Erythroblast (primary cell): ENCODE measurements at regions not wholly inside any gene's neighbourhood (a gene's known extent, or its start where the extent isn't known, plus 50 kb on each side); places are given as distances from the start of the nearest gene placed in this dataset.
"Not testable (repeated sequence)": the region's sequence is repeated elsewhere in the genome, so short reads cannot be mapped to it uniquely, and the experiment has no call there.

Experiments used
- DNase-seq, 2 experiments: peaks; one replicate each; lab custom pipeline; 2025; lab: John Stamatoyannopoulos, UW
- GATA1 ChIP-seq: IDR thresholded peaks from 2 replicates; pipeline ENCODE4 v1.6.1; 2011; ENCODE audit warnings: low read depth, mild to moderate bottlenecking, control low read depth, low read length, moderate library complexity
- POLR2A ChIP-seq: IDR thresholded peaks from 2 replicates; pipeline ENCODE4 v1.6.1; 2011; ENCODE audit warnings: mild to moderate bottlenecking, low read length

DNA sequence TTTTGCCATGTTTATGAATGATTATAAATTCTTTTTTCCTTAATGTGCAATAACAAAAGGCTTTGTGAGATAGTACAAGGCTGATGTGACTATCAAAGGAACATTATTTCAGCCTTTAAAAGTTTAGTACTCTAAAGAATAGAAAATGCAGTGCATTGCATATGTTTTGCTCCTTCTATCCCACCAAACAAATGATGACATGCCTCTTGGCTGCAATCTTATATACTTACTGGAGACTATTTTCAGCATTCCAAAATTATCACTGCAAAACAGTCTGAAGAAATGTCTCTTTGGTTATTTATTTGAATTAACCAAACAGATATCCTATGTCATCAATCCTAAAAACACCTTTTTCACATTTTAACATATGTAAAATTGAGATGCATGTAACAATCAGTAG is 776.5 kb upstream of the SPRY2 start:
- TF ChIP-seq GATA1 (no peak), POLR2A (no peak)
- DNase-seq: no peak

DNA sequence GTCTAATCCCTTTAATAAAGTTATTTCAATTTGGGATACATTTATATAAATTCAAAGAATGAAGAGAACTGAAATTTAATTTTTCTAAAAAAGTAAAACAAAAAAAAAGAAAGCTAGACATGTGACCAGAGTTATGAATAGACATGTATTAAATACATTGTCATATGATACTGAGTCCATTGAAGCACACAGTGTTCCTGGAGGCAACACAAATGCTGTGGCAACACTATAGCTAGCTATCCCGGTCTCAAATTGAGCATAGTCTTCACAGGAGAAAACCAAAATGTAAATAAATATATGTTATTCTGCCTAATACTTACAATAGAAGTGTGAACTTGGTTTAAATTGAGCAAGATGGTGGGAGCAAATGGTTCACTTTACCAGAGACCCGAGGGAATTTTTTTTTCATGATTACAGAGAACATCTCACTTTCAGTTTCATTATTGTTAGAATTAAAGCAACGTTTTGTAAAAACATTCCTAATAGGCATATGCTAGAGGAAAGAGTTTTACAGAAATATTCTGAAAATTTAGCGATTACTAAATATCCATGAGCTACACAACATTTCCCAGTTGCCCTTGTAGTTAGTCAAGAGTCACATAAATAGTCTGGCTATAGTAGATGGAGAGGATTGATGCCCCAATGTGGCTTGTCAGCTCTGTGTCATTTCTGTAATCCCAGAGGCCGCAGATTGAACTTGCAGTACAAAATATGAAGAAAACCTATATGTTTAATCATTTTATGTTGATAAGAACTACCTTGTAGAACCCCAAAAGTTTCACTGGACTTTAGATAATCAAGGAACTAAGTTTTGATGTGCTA is 775.7 kb upstream of the SPRY2 start:
- TF ChIP-seq GATA1: no peak
- no peak for DNase-seq

DNA sequence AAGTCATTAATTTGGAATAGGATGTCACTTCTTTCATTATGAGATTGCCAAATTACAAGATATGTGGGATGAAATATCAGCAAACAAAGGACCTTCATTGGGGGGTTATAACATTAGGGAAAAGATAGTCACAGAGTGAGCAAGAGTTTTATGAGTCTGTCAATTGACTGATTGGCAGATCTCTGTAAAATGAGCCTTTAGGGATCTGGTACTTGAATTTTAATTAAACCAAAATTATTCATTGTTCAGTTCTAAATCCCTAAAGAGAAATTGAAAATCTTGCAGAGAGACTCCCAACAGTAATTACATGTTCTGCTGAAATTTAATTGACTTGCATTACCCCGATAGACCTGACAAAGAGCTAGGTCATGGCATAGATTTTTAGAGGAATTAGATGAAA is 768.1 kb upstream of the SPRY2 start:
- DNase-seq: no peak
- no peak for TF ChIP-seq GATA1
- TF ChIP-seq POLR2A: no peak

DNA sequence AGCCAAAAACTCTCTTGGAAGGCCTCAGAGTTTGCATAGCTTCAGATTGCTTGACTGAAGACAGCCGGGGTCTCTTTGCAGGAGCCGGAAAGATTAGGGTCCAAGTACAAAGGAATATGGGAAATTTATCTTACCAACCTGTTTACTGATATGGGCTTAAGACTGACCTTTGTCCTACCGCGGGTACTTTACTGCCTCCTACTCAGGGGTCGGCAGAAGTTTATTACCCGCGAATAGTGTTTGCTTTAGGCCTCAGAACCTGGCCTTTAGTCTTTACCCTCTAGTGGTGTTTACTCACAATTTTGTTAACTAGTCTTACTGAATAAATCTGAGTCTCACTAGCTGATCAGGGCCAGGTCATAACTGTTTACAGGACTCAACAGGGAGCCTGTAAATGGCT is 765.4 kb upstream of the SPRY2 start:
- no peak for DNase-seq
- TF ChIP-seq GATA1 (no peak), POLR2A (no peak)

DNA sequence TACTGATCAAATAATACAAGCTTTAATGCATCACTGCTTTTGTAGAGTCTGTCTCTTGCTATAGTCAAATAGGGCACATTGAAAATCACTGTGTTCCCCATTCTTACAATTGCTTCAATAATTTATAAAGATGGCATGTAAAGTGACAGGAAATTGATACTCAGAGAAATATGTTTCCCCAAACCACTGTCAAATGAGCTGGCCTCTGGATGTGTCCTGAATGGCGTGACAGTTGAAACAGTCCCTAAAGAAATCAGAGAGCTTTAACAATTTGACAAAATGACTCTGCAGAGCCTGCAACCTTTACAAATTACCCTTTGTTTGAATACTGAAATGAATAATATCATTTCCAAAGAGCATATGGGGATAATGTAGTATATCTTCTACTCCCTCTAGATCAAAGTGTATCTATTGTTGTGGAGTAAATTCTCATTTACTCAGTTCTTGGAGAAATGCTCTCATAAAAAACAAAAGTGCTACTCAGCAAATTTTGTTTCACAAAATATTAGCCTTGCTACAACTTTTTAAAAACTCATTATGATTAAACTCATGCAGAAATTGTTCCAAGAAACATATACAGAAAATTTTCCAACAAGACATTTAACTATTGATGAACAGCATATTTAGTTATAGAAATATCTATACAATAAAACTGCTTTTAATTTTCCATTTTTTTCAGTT is 763.2 kb upstream of the SPRY2 start:
- TF ChIP-seq GATA1 (no peak), POLR2A (no peak)
- DNase-seq: no peak

DNA sequence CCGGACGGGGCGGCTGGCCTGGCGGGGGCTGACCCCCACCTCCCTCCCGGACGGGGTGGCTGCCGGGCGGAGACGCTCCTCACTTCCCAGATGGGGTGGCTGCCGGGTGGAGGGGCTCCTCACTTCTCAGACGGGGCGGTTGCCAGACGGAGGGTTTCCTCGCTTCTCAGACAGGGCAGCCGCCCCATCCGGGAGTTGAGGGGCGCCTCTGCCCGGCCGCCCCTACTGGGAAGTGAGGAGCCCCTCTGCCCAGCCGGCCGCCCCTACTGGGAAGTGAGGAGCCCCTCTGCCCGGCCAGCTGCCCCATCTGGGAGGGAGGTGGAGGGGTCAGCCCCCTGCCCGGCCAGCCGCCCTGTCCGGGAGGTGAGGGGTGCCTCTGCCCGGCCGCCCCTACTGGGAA is 761.1 kb upstream of the SPRY2 start:
- not testable (repeated sequence) for DNase-seq

DNA sequence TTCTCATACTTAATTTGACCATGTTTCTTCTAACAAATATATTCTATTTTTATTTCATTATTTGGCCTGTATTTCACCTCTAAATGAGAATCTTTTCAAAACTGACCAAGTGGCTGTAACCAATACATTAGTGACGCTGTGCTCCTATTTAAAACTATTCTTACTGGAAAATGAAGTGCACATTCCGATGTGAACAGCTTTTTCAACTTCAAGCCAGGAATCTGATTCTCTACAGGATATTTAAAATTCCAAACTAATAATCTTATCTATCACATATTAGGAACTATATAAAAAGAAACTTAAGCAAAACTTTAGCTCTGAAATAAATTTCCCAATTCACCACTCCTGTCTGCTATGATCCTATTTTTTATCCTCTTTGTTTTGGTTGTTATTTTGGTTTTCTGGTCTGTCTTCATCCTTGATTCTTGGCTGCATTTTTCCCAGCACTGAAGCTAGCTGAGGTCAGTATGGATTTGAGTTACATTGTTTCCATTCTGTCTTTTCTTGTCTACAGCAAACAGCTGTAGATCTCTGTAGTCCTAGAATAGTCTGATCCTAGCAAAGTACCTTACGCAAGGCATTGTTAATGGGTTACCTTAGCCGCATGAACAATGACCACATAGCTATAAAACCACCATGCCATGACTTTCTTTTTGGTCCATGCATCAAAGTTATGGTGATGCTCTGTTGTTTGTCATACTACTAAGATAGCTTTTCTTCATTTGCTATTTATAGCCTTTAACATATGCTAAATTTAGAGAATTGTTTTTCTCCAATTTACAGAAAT is 748.6 kb upstream of the SPRY2 start:
- DNase-seq: no peak
- TF ChIP-seq GATA1 (no peak), POLR2A (no peak)

DNA sequence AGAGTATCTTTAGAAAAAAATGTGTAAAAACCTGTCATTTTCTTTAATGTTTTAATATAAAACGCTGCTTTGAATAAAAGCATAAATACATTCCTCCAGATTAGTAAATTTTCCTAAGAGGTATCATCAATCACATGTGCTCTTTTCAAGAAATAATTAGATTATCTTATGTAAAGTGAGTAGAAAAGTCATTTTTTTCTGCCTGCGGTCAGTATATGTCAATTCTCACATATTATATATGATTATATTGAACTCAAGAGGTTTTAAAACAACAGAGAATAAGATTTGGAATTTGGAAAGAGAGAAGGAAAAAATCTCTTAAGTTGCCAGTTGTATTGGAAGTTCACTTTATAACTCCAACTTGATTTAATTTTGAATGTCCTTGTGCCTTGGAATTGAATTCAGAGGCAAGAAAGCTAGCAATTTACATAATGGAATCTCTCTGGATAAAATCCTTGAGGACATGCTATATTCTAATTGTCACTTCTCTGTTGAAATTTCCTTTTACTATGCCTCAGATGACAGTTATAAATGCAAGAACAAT is 740.1 kb upstream of the SPRY2 start:
- no peak for DNase-seq
- TF ChIP-seq GATA1 (no peak), POLR2A (no peak)

DNA sequence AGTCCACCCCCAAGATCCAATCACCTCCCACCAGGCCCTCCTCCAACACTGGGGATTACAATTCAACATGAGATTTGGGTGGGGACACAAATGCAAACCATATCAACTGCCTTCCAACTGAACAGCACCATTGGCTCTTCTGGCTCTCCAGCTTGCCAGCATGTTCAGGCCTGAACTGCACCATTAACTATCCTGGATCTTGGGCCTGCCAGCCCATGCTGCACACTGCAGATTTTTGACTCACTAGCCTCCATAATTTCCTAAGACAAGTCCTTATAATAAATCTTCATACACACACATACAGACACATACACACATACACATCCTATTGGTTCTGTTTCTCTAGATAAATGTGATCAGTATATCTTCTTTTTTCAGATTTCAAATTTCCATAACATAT is 737.1 kb upstream of the SPRY2 start:
- no peak for DNase-seq
- TF ChIP-seq POLR2A: no peak

DNA sequence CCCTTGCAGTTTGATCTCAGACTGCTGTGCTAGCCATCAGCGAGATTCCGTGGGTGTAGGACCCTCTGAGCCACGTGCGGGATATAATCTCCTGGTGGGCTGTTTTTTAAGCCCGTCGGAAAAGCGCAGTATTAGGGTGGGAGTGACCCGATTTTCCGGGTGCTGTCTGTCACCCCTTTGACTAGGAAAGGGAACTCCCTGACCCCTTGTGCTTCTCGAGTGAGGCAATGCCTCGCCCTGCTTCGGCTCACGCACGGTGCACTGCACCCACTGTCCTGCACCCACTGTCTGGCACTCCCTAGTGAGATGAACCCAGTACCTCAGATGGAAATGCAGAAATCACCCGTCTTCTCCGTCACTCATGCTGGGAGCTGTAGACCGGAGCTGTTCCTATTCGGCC is 728.9 kb upstream of the SPRY2 start:
- DNase-seq: not testable (repeated sequence)

DNA sequence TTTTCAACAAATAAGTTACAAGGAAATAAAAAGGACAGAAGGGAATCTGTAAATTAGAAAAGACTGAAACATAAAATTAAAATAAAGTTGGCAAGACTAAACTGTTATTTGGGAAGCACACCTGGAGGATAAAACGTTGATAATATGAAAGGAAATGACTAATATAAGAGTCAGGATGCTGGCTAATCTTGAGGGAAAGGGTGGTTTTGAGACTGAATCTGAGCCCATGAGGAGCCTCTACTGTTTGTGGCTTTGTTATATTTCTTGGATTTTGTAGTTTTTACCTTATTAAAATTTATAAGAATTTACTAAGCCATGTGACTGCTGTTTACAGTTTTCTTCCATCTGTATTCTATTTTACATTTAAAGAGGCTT is 718.0 kb upstream of the SPRY2 start:
- no peak for DNase-seq
- TF ChIP-seq POLR2A (no peak), GATA1 (no peak)

DNA sequence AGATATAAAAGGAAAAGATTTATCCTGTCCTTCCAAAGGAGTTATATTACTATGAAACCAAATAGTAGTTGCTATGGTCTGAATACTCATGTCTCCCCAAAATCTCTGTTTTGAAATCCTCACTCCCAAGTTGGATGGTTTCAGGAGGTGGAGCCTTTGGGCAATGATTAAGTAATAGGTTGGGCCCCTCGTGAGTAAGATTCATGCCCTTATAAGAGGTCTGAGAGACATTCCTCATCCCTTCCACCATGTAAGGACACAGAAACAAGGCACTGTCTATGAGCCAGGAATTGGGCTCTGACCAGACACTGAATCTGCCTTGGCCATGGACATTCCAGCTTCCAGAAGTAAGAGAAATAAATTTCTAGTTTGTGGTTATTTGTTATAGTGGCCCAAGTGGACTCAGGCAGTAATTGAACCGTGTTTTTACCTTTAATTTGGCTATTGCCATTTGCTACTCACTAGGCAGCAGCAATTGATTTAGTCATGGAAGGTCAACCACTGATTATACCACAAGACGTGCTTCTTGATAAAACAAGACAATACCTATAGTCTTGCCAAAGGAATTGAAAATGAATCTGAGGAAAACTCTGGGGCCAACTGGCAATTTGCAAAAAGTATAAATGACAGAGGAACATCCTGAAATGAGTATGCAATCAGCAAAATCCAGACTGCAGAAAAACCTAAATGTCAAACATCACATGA is 717.4 kb upstream of the SPRY2 start:
- TF ChIP-seq GATA1: no peak
- TF ChIP-seq POLR2A: no peak
- DNase-seq: no peak

DNA sequence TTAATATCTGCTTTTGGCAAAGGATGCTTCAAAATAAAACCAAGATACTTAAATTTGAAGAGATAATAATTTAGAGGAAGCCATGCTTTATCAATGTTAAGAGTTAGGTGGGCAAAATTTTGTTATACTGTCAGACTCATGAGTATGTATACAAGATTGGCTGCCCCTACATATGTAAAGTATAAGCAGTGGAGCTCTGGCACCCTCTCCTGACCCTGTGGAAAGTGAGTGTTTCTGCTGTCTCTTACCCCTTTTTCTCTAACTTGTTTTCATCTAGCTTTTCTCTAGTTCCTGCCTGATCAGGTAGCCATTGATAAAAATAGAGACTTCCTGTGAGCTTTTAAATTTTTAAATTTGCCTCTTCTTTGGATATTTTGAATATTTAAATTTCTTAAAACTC is 710.9 kb upstream of the SPRY2 start:
- DNase-seq: no peak
- TF ChIP-seq POLR2A: no peak
- TF ChIP-seq GATA1: no peak

DNA sequence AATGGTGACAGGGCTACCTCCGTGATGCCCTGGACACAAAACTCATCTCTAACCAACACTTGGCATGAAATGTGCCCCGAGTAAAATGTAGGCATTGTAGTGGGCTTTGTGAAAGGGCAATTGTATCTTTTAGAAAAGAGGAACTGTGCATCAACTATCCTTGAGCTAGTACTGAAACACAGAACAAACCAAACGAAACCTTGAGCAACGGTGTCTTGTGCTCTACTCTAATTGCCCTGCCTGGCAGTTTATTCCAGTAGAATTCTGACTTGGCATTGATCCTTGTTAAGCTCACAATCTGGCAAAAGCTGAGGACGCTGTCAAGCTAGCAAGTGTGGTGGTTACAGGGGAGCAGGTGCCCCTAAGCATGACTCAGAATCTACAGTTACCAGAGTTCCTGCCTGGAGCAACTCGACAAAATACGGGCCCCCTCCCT is 707.1 kb upstream of the SPRY2 start:
- no peak for DNase-seq
- no peak for TF ChIP-seq GATA1
